LNCaP clone FGC (cell line): ENCODE measurements at regions not wholly inside any gene's neighbourhood (a gene's known extent, or its start where the extent isn't known, plus 50 kb on each side); places are given as distances from the start of the nearest gene placed in this dataset.
"Not testable (repeated sequence)": the region's sequence is repeated elsewhere in the genome, so short reads cannot be mapped to it uniquely, and the experiment has no call there.

Source experiments
- DNase-seq: peaks from one replicate; pipeline ENCODE4 v3.0.0-alpha.2; 2011; ENCODE audit warnings: low read depth
- H3K4me3 ChIP-seq: 2 replicates; pipeline ENCODE4 v1.5.1; 2011; ENCODE audit warnings: mild to moderate bottlenecking, low read depth, low read length, control low read depth
- TF ChIP-seq, protein P1 (sequence below): IDR thresholded peaks from 2 replicates; pipeline ENCODE4 v1.5.1; 2012; ENCODE audit warnings: mild to moderate bottlenecking; ENCODE audit not compliant: control insufficient read depth, insufficient read depth; ENCODE audit errors: extremely low read depth

DNA sequence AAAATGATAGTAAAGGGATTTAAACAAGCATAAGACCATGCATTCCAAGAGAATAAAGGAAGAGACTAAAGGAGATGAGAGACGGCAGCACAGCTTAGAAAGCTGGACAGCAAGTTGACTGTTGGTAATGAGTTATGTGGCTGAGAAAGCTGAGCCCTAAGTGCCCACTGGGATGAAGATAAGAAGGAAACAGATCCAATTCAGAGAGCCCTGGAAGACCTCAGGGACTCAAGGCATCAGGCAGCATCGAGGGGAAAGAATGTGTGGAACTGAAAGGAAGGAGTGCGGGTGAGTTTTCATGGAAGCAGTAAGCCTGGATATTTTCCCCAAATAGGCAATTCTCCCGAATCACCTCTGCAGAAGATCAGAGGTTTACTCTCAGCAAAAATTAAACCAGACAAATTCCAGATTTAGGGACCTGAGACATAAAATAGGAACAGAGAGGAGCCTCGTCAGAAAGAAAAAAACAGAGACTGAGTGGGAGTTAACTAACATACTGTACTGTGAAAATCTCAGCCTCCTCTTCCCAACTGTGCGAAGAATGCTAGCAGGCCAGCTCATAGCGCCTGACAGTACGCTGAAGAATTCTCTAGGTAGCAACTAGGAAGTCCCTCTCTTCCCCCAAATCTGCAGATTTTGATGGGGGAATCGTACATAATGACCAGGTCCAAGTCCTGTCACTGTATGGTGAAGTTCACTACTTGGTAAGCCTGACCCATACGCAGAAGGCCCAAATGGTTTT lies 187.7 kb upstream of the TAPT1 start:
- TF ChIP-seq, protein P1, sequence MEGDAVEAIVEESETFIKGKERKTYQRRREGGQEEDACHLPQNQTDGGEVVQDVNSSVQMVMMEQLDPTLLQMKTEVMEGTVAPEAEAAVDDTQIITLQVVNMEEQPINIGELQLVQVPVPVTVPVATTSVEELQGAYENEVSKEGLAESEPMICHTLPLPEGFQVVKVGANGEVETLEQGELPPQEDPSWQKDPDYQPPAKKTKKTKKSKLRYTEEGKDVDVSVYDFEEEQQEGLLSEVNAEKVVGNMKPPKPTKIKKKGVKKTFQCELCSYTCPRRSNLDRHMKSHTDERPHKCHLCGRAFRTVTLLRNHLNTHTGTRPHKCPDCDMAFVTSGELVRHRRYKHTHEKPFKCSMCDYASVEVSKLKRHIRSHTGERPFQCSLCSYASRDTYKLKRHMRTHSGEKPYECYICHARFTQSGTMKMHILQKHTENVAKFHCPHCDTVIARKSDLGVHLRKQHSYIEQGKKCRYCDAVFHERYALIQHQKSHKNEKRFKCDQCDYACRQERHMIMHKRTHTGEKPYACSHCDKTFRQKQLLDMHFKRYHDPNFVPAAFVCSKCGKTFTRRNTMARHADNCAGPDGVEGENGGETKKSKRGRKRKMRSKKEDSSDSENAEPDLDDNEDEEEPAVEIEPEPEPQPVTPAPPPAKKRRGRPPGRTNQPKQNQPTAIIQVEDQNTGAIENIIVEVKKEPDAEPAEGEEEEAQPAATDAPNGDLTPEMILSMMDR, result no peak
- no peak for DNase-seq
- no peak overlapping the region for H3K4me3 ChIP-seq

DNA sequence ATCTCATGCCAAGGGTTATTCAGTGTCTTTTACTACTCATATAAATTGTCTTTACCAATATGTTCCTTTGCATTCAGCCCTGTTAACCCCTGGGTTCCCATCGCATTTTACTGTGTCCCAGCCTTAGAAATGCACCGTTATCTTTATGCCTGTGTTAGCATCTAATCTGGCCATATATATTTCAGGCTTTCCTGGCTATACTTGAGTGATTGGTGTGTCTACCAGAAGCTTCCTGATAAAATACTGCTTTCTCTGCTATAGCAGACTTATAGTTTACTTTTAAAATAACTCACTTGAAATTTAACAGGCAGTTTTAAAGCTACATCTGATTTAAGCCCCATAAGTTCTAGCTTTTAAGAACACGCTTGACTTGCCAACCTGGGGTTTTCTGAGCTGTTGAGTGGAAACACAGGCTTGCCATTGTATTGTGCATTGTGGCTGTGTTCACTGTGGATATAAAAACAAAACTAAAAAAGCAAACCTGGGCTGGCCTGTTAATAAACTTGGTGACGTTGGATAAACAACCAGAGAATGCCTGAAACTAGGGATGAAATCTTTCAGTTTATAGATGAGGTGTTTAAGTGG lies 185.3 kb upstream of the TAPT1 start:
- no peak overlapping the region for H3K4me3 ChIP-seq
- TF ChIP-seq, protein P1, result no peak
- DNase-seq, result no peak

DNA sequence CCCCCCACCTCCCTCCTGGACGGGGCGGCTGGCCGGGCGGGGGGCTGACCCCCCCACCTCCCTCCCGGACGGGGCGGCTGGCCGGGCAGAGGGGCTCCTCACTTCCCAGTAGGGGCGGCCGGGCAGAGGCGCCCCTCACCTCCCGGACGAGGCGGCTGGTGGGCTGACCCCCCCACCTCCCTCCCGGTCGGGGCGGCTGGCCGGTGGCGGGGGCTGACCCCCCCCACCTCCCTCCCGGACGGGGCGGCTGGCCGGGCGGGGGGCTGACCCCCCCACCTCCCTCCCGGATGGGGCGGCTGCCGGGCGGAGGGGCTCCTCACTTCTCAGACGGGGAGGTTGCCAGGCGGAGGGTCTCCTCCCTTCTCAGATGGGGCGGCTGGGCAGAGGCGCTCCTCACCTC lies 166.9 kb upstream of the TAPT1 start:
- DNase-seq, H3K4me3 ChIP-seq: not testable (repeated sequence)

DNA sequence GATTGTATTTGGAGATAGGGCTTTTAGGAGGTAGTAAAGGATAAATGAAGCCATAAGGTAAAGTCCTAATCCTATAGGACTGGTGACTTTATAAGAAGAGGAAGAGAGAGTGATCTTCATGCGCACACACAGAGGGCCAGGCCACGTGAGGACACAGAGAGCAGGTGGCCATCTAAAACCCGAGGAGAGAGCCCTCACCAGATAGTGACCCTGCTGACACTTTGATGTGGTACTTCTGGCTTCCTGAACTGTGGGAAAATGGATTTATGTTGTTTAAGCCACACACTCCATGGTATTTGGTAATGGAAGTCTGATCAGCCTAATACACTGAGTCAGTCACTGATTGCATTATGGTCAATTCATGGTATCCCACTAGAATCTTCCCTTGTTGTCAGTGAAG lies 164.9 kb upstream of the TAPT1 start:
- TF ChIP-seq, protein P1, result no peak
- H3K4me3 ChIP-seq, result no peak overlapping the region
- DNase-seq, result no peak

DNA sequence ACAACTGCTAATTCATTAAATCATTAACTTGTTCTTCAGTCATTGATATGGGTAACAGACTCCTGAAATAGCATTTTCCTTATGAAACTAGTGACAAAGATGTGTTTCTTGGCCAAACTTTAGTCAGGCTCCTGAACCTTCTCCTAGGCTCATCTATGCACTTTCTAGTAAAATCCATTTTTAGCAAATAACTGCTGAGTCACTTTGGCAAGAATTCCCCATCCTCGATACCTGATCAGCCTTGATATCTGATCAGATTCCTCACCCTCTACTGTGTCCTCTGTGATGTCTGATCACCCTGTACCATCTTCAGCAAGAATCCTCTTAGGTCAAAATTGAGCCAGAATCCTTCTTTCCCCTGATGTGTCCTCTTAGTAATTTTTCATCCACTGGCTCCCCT lies 161.2 kb upstream of the TAPT1 start:
- DNase-seq, result no peak
- TF ChIP-seq, protein P1, result no peak
- no peak overlapping the region for H3K4me3 ChIP-seq

DNA sequence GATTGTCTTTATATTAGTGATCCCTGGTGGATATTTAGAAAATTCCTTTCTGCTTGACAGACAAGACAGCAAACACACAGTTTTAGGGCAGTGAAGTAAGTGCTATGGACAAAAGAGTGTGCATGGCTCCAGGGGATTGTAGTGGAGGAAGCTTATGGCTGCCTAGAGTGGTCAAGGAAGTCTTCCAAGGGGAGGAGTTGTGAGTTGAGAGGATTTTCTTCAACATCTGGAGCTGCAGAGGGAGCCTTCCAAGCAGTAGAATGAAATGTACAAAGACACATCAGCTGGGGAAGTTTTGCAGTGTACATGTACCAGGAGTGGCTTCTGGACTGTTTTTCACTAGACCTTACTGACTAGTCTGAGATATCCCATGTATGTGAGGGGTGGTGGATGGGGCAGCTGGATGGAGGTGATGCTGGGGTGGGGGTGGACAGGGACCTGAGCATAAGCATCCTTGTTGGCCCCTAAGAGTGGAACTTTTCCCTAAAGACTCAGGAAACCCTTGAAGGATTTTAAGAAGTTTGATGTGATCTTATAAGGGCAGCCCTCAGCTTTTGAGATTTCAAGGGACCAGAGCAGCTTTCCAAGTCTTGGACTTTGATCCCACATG lies 160.5 kb upstream of the TAPT1 start:
- TF ChIP-seq, protein P1, result no peak
- no peak overlapping the region for H3K4me3 ChIP-seq
- DNase-seq, result no peak

DNA sequence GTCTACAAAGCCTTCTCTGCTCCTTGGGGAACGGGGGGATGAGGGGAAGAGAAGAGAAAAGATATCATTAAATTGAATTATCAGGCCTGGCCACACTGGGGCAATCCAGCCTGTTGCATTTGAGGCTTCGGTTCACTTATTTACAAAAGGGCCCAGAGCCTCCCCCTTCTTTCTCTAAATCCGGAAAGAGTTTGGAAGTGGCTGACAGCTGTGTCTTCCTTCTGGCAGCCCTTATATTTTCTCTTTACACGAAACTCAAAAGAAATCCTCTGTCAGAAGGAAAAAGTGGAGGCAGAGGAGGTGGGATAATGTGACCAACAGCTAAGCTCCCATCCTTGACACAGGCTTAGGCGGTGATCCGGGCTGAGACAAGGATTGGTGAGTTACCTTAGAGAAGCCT lies 158.3 kb upstream of the TAPT1 start:
- DNase-seq, result no peak
- TF ChIP-seq, protein P1, result no peak

More for the DNA sequence above, 158.3 kb upstream of the TAPT1 start:
- no peak overlapping the region for H3K4me3 ChIP-seq
